GM12878 (cell line): ENCODE measurements at regions not wholly inside any gene's neighbourhood (a gene's known extent, or its start where the extent isn't known, plus 50 kb on each side); places are given as distances from the start of the nearest gene placed in this dataset.

Source experiments
- ATAC-seq: fragments of 200-7000 bp; cut with Tn5 transposase; 3 replicates; pipeline ENCODE4 v1.9.1; 2020; ENCODE audit warnings: mild to moderate bottlenecking, moderate library complexity
- BruUV-seq: library from RNA; stranded (reverse); fragments of 400-500 nt; replicated peaks from 2 replicates; lab custom pipeline; 2021; lab: Mats Ljungman, UMichigan
- CTCF ChIA-PET: fragments of 300-600 bp; sonication (Branson Sonifier 250); formaldehyde crosslinking; extraction: SDS; loops from one replicate; lab custom pipeline; 2021; ENCODE audit warnings: inconsistent platforms; lab: Yijun Ruan, JAX
- POLR2A ChIA-PET: fragments of 350-600 bp; formaldehyde crosslinking; extraction: SDS; loops from one replicate; lab custom pipeline; 2021; ENCODE audit warnings: inconsistent platforms; lab: Charles Lee
- RAD21 ChIA-PET: fragments of 300-600 bp; sonication (Branson Sonifier 250); formaldehyde crosslinking; loops from one replicate; lab custom pipeline; 2023; ENCODE audit warnings: antibody characterized with exemption; ENCODE audit not compliant: unreplicated experiment; lab: Charles Lee
- SMC1A ChIA-PET: fragments of 300-600 bp; sonication (Branson Sonifier 250); formaldehyde crosslinking; loops from one replicate; lab custom pipeline; 2023; ENCODE audit not compliant: unreplicated experiment, uncharacterized antibody; lab: Charles Lee
- DNase-seq: peaks from one replicate; pipeline ENCODE4 v3.0.0-alpha.2; 2011; ENCODE audit warnings: low read depth, low spot score
- FAIRE-seq: peaks from 3 replicates; lab custom pipeline; 2011; peaks lifted over from hg19 to GRCh38; lab: Jason Lieb, UNC
- H2AFZ ChIP-seq: 2 replicates; pipeline ENCODE4 v1.6.0; 2011; ENCODE audit warnings: low read depth, low read length, control low read depth; ENCODE audit not compliant: control insufficient read depth
- H3K27ac ChIP-seq: 2 replicates; pipeline ENCODE4 v1.5.1; 2011; ENCODE audit warnings: control low read depth; ENCODE audit not compliant: control insufficient read depth, insufficient read depth
- H3K27me3 ChIP-seq, 2 experiments: replicated peaks in 1 of 2; 2 replicates each; pipeline versions ENCODE4 v1.6.0 to v1.6.1; 2011; ENCODE audit warnings: low read length in 1 of 2; ENCODE audit not compliant: control insufficient read depth in 2 of 2, insufficient read depth in 2 of 2
- H3K36me3 ChIP-seq, 2 experiments: 2 replicates each; pipeline ENCODE4 v1.5.1; 2011; ENCODE audit warnings: low read length in 1 of 2; ENCODE audit not compliant: control insufficient read depth in 2 of 2, insufficient read depth in 2 of 2
- H3K4me1 ChIP-seq: 2 replicates; pipeline ENCODE4 v1.6.1; 2011; ENCODE audit warnings: mild to moderate bottlenecking, low read length, moderate library complexity, mixed read lengths; ENCODE audit not compliant: control insufficient read depth, insufficient read depth
- H3K4me2 ChIP-seq: 2 replicates; pipeline ENCODE4 v1.6.0; 2011; ENCODE audit warnings: control low read depth; ENCODE audit not compliant: control insufficient read depth, insufficient read depth
- H3K4me3 ChIP-seq: fragments of 200-600 bp; sonication (generic); 2 replicates; pipeline ENCODE4 v1.5.1; 2016
- H3K79me2 ChIP-seq: 2 replicates; pipeline ENCODE4 v1.6.0; 2011; ENCODE audit warnings: low read length; ENCODE audit not compliant: control insufficient read depth, insufficient read depth
- H3K9ac ChIP-seq: 2 replicates; pipeline ENCODE4 v1.8.0; 2011; ENCODE audit warnings: low read length, control low read depth, mixed read lengths; ENCODE audit not compliant: control insufficient read depth, insufficient read depth
- H3K9me3 ChIP-seq: replicated peaks from 3 replicates; pipeline ENCODE4 v1.5.1; 2011; ENCODE audit warnings: mild to moderate bottlenecking, low read length; ENCODE audit not compliant: control insufficient read depth, insufficient read depth
- H4K20me1 ChIP-seq: 2 replicates; pipeline ENCODE4 v1.6.0; 2011; ENCODE audit not compliant: control insufficient read depth, insufficient read depth
- BCLAF1 ChIP-seq: fragments of 450-650 bp; IDR thresholded peaks from 2 replicates; pipeline ENCODE4 v1.6.1; 2017; ENCODE audit warnings: antibody characterized with exemption, mild to moderate bottlenecking, moderate library complexity
- IKZF1 ChIP-seq: fragments of 450-650 bp; conservative IDR thresholded peaks from 2 replicates; pipeline ENCODE4 v1.6.1; 2017; ENCODE audit warnings: antibody characterized with exemption, mild to moderate bottlenecking
- MAX ChIP-seq: IDR thresholded peaks from 2 replicates; pipeline ENCODE4 v1.6.1; 2012; ENCODE audit warnings: low read depth, low read length, improper control_type of control experiment
- NFYB ChIP-seq: IDR thresholded peaks from 2 replicates; pipeline ENCODE4 v1.6.1; 2011; ENCODE audit warnings: low read depth, mild to moderate bottlenecking, low read length, improper control_type of control experiment, moderate library complexity; ENCODE audit not compliant: insufficient read depth
- RUNX3 ChIP-seq: IDR thresholded peaks from 2 replicates; pipeline ENCODE4 v1.6.1; 2012; ENCODE audit warnings: low read length, inconsistent platforms
- SPI1 ChIP-seq: IDR thresholded peaks from 2 replicates; pipeline ENCODE4 v1.6.1; 2011; ENCODE audit warnings: low read depth, mild to moderate bottlenecking, low read length, moderate library complexity, borderline replicate concordance; ENCODE audit not compliant: insufficient read depth
- STAT3 ChIP-seq: IDR thresholded peaks from 2 replicates; pipeline ENCODE4 v1.6.1; 2011; ENCODE audit warnings: low read depth, low read length, improper control_type of control experiment
- TCF12 ChIP-seq: IDR thresholded peaks from 2 replicates; pipeline ENCODE4 v1.6.1; 2011; ENCODE audit warnings: low read depth, mild to moderate bottlenecking, low read length
- ZNF207 ChIP-seq: fragments of 450-650 bp; IDR thresholded peaks from 2 replicates; pipeline ENCODE4 v1.6.1; 2014; ENCODE audit warnings: antibody characterized with exemption, mild to moderate bottlenecking, borderline replicate concordance
- WGBS: methylation state at CpG from one replicate; pipeline ENCODE4 v1.1.6; 2016; ENCODE audit warnings: low lambda C conversion rate; ENCODE audit not compliant: insufficient replicate concordance, insufficient coverage; ENCODE audit errors: missing lambda C conversion rate; 5-methylcytosine and 5-hydroxymethylcytosine counted together
- in situ Hi-C: fragments of 300-500 bp; cut with MboI; formaldehyde crosslinking; loops from 9 replicates; pipeline ENCODE4 v1.14.3; 2018; ENCODE audit warnings: mixed read lengths
- intact Hi-C: fragments of 100-400 bp; cut with micrococcal nuclease; formaldehyde crosslinking; loops from one replicate; pipeline ENCODE4 v1.14.2; 2022; ENCODE audit not compliant: unreplicated experiment

GRCh38 chrX:38878641-38879340 lies 77.5 kb downstream of the MID1IP1 start:
- H3K9me3 ChIP-seq: no peaks in the 10 kb centered on the region; the same call in 2 of the 3 replicates
- H3K27ac ChIP-seq: peak overlapping the region; percentile 4; the same call in 1 of the 2 replicates
- H3K36me3 ChIP-seq: no peaks in the 10 kb centered on the region
- BruUV-seq: no TSS peak
- in situ Hi-C loops: no loop called here
- intact Hi-C loops: no loop called here
- ATAC-seq (no peak), FAIRE-seq (no peak), DNase-seq (no peak)
- H2AFZ ChIP-seq: no peak overlapping the region
- WGBS: 43% methylated on average over 4 of the region's 4 CpGs
- no peak overlapping the region for H3K4me3 ChIP-seq
- no peaks in the 10 kb centered on the region for H4K20me1 ChIP-seq
- H3K79me2 ChIP-seq: no peaks in the 10 kb centered on the region
- peaks cover 14% of the 10 kb centered on the region for H3K4me1 ChIP-seq
- H3K4me2 ChIP-seq: no peak overlapping the region
- ChIA-PET SMC1A (interaction anchor here (0.8 to 5.8 kb wide), 14 partner anchors 13 to 103 kb away, joined by 3 to 39 read pairs (median 9); partner anchors contain the start of gene MID1IP1), POLR2A (interaction anchor here (0.7 to 2.3 kb wide), 4 partner anchors 10 to 104 kb away, joined by 3 to 12 read pairs (median 6); no protein-coding TSS in a partner anchor), CTCF (interaction anchor here (1.7 to 2.2 kb wide), 4 partner anchors 10 to 270 kb away, joined by 3 to 10 read pairs (median 6); no protein-coding TSS in a partner anchor), RAD21 (interaction anchor here (0.8 to 4.4 kb wide), 4 partner anchors 45 to 75 kb away, joined by 3 to 16 read pairs (median 6); no protein-coding TSS in a partner anchor)
- no peak overlapping the region for H3K9ac ChIP-seq
- no peaks in the 10 kb centered on the region for H3K27me3 ChIP-seq
- no peak for TF ChIP-seq IKZF1
- TF ChIP-seq STAT3: no peak
- no peak for TF ChIP-seq ZNF207

GRCh38 chrX:38879631-38880220 lies 78.5 kb downstream of the MID1IP1 start:
- peak; percentile 72 for ATAC-seq
- H2AFZ ChIP-seq: no peak overlapping the region
- SMC1A ChIA-PET: interaction anchor here (0.7 to 5.8 kb wide), 26 partner anchors 9 to 317 kb away, joined by 3 to 39 read pairs (median 4); partner anchors contain the start of gene MID1IP1
- H3K27ac ChIP-seq: peak overlapping the region; percentile 68
- H3K27me3 ChIP-seq: no peaks in the 10 kb centered on the region
- no peak for FAIRE-seq
- no peaks in the 10 kb centered on the region for H3K79me2 ChIP-seq
- in situ Hi-C loops: no loop called here
- DNase-seq: no peak
- no TSS peak for BruUV-seq
- no peak overlapping the region for H3K4me3 ChIP-seq
- no peaks in the 10 kb centered on the region for H4K20me1 ChIP-seq
- H3K4me2 ChIP-seq: peak overlapping the region; percentile 63; the same call in 1 of the 2 replicates
- H3K4me1 ChIP-seq: peaks cover 14% of the 10 kb centered on the region
- POLR2A ChIA-PET: interaction anchor here (0.6 to 3.2 kb wide), 6 partner anchors 68 to 1131 kb away, joined by 3 to 12 read pairs (median 8); partner anchors contain the start of gene MID1IP1
- peak overlapping the region; percentile 49; the same call in 1 of the 2 replicates for H3K9ac ChIP-seq
- CTCF ChIA-PET: interaction anchor here (1.0 to 2.2 kb wide), 7 partner anchors 15 to 111 kb away, joined by 3 to 10 read pairs (median 4); no protein-coding TSS in a partner anchor
- 10% methylated on average over 4 of the region's 4 CpGs for WGBS
- H3K36me3 ChIP-seq: no peaks in the 10 kb centered on the region
- H3K9me3 ChIP-seq: no peaks in the 10 kb centered on the region; the same call in 2 of the 3 replicates
- RAD21 ChIA-PET: interaction anchor here (0.8 to 4.4 kb wide), 12 partner anchors 11 to 112 kb away, joined by 3 to 19 read pairs (median 8); partner anchors contain the start of gene MID1IP1
- intact Hi-C loops: no loop called here
- TF ChIP-seq SPI1 (peak; percentile 58; the same call in 1 of the 2 replicates), TCF12 (peak; percentile 95), RUNX3 (peak; percentile 24; the same call in 1 of the 2 replicates), MAX (no peak), NFYB (0 out of 2 replicates have a peak, but pooled peaks have one; percentile 9), BCLAF1 (no peak)
